DMS79 (cell line): ENCODE measurements at regions not wholly inside any gene's neighbourhood (a gene's known extent, or its start where the extent isn't known, plus 50 kb on each side); places are given as distances from the start of the nearest gene placed in this dataset.
A peak's percentile ranks its signal among the peaks of the same experiment; 100 is the strongest.
"Not testable (repeated sequence)": the region's sequence is repeated elsewhere in the genome, so short reads cannot be mapped to it uniquely, and the experiment has no call there.

Source experiments
- DNase-seq: peaks from one replicate; lab custom pipeline; 2025; lab: John Stamatoyannopoulos, UW

GRCh38 chr7:114083166-114084001 is 164.6 kb upstream of the PPP1R3A start:
- no peak for DNase-seq

- DNase-seq = no peak
These were observed 163.9 kb upstream of the PPP1R3A start for GRCh38 chr7:114082642-114083165.

GRCh38 chr7:114081606-114082425 is 163.0 kb upstream of the PPP1R3A start:
- DNase-seq = no peak

- DNase-seq = not testable (repeated sequence)
These were observed 158.3 kb upstream of the PPP1R3A start for GRCh38 chr7:114077158-114077524.

GRCh38 chr7:114076392-114077157 is 157.8 kb upstream of the PPP1R3A start:
- not testable (repeated sequence) for DNase-seq

GRCh38 chr7:114073701-114074100 is 154.9 kb upstream of the PPP1R3A start:
- no peak for DNase-seq

GRCh38 chr7:114070246-114070645 is 151.4 kb upstream of the PPP1R3A start:
- DNase-seq = no peak

GRCh38 chr7:114062810-114063209 is 144.0 kb upstream of the PPP1R3A start:
- no peak for DNase-seq

GRCh38 chr7:114051871-114052331 is 133.1 kb upstream of the PPP1R3A start:
- no peak for DNase-seq

- no peak for DNase-seq
These were observed 131.8 kb upstream of the PPP1R3A start for GRCh38 chr7:114050571-114050970.

- DNase-seq = peak; percentile 5
These were observed 129.8 kb upstream of the PPP1R3A start for GRCh38 chr7:114048386-114049235.

- DNase-seq = no peak
These were observed 129.1 kb upstream of the PPP1R3A start for GRCh38 chr7:114047889-114048288.

- no peak for DNase-seq
These were observed 114.7 kb upstream of the PPP1R3A start for GRCh38 chr7:114033475-114033874.

- DNase-seq = peak; percentile 31
These were observed 107.8 kb upstream of the PPP1R3A start for GRCh38 chr7:114026486-114027089.

- no peak for DNase-seq
These were observed 102.3 kb upstream of the PPP1R3A start for GRCh38 chr7:114021135-114021534.

GRCh38 chr7:114008696-114009095 is 89.9 kb upstream of the PPP1R3A start:
- DNase-seq = no peak

- DNase-seq = no peak
These were observed 88.6 kb upstream of the PPP1R3A start for GRCh38 chr7:114007386-114007785.

- DNase-seq = no peak
These were observed 80.1 kb upstream of the PPP1R3A start for GRCh38 chr7:113998934-113999333.

GRCh38 chr7:113996405-113996804 is 77.6 kb upstream of the PPP1R3A start:
- no peak for DNase-seq

- no peak for DNase-seq
These were observed 67.4 kb upstream of the PPP1R3A start for GRCh38 chr7:113986216-113986615.

- no peak for DNase-seq
These were observed 57.7 kb upstream of the PPP1R3A start for GRCh38 chr7:113976508-113976907.
